T-helper 2 cell treated with Interferon-gamma antibody and Interleukin-4, amounts not matched to agents 100 ng/mL and 5 ng/mL, for 36 hours (primary cell): ENCODE measurements at regions not wholly inside any gene's neighbourhood (a gene's known extent, or its start where the extent isn't known, plus 50 kb on each side); places are given as distances from the start of the nearest gene placed in this dataset.
"Not testable (repeated sequence)": the region's sequence is repeated elsewhere in the genome, so short reads cannot be mapped to it uniquely, and the experiment has no call there.

Experiments used
- intact Hi-C: fragments of 100-400 bp; cut with micrococcal nuclease; formaldehyde crosslinking; loops from one replicate; pipeline ENCODE4 v1.15.1; 2023

DNA sequence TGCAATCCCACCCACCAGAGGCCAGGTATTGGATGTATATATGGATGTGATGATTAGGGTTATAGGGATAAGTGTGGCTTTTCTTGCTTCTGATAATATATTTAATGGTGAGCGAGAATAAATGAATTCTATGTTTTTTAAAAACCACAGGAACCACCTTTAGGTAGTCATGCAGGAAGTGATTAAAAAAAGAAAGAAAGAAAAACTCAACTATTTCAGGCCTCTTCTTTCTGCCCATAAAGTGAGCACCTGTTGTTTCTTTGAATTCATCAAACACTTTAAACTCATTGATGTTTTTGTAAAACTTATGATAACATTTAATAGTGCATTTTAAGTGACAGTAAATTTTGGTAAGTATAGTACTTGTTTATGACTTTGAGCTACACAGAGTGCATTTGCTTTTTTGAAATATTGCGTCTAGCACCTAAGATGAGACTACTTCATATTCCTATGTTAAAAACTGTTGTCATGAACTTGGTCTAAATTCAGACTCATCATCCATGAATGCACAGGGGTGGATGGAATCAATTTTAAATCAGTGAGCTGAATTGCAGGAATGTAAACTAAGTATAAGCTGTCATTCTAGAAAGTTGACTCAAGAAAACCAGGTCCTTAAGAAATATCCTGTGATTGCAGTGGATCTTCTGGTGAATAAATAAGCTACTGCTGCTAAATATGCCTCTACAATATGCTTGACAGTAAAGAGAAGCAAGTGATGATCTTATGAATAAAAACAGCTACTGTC, 764.4 kb upstream of the NECTIN3 start:
- intact Hi-C loops, result no loop called here

DNA sequence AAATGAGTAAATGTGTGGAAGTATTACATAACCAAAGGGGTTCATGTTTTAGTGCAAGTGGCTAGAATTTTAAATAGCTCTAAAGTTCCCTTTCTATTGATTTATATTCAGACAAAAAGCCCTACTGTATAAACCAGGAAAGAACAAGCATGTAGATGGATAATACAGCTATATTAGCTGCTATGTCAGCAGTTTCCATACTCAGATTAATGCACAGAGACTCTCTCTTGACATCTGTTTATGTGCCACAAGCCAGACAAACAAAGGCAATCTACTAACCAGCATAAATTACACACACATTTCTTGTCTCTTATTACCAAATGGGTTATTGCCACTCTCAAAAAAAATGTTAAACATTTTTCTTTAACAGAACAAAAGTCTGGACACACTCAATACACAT, 760.1 kb upstream of the NECTIN3 start:
- intact Hi-C loops, result loop anchor here (10.0 kb wide), 2 partner anchors 1023 to 1827 kb away; no protein-coding TSS in a partner anchor

GRCh38 chr3:110314512-110315114, 757.0 kb upstream of the NECTIN3 start:
- intact Hi-C loops, result loop anchor here (1.0 to 10.0 kb wide), 5 partner anchors 582 to 1830 kb away; no protein-coding TSS in a partner anchor

DNA sequence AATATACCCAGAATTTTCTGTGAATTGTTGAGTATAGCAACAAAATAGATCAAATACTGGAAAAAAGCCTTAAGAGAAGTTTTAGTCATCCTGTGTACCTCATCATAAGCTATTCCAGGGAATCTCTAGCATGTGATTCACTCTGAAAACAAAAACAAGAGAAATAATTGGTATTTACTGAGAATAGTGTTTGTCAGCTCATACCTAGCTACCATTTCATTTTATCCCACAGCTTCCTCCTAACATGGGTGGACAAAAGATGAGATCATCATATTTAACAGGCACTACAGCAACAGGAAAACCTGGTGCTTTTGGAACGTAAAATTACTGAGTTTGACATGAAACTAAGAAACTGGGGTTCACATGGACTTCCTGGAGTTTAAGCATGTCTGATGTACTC, 753.5 kb upstream of the NECTIN3 start:
- intact Hi-C loops, result loop anchor here (10.0 kb wide), 2 partner anchors 1017 to 1833 kb away; no protein-coding TSS in a partner anchor

- intact Hi-C loops, result no loop called here
These were observed 748.3 kb upstream of the NECTIN3 start for GRCh38 chr3:110323349-110323748.

GRCh38 chr3:110324171-110324705, 747.4 kb upstream of the NECTIN3 start:
- intact Hi-C loops, result no loop called here

- intact Hi-C loops, result no loop called here
These were observed 743.7 kb upstream of the NECTIN3 start for GRCh38 chr3:110327870-110328269.

- intact Hi-C loops, result not testable (repeated sequence)
These were observed 740.1 kb upstream of the NECTIN3 start for GRCh38 chr3:110331562-110331961.

DNA sequence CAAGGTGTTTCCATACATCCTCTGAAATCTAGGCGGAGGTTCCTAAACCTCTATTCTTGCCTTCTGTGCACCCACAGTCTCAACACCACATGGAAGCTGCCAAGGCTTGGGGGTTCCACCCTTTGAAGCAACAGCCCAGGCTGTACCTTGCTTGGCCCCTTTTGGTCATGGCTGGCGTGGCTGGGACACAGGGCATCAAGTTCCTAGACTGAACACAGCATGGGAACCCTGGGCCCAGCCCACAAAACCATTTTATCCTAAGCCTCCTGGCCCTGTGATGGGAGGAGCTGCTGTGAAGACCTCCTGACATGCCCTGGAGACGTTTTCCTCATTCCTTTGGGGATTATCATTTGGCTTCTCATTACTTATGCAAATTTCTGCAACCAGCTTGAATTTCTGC, 739.0 kb upstream of the NECTIN3 start:
- intact Hi-C loops, result no loop called here

DNA sequence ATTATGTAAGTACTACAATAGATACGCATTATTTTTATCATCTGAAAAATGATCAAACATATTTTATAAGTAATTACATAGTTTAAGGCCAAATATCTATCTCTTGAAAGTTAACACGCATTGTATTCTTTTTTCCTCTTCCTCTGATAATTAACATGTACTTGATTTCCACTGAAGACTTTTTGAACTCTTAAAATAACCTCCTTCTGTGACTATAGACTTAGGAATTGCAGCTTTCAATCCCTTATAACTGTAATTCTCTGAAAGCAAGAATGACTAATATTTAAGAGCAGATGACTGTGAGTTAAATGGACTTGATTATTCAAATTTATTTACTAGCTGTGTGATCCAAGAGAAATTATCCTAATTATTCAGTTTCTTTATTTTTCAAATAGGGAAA, 730.6 kb upstream of the NECTIN3 start:
- intact Hi-C loops, result no loop called here

DNA sequence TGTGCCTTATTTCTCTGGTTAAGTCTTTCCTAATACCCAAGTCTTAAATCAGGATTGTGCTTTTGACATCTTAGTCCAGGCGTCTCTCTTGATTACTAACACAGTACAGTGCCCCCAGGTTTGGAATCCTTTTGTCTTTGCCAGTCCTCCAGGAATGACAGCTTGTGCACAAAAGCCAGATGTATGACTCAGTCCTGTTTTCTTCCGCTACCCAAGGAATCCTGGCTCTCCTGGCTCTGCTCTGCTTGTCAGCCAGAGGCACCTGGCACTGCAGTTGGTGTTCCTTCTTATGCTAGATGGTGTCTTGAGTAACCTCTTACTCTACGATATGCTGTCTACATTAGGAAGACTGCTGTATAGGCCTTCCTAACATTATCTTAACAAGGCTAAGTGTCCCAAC, 728.2 kb upstream of the NECTIN3 start:
- intact Hi-C loops, result no loop called here

DNA sequence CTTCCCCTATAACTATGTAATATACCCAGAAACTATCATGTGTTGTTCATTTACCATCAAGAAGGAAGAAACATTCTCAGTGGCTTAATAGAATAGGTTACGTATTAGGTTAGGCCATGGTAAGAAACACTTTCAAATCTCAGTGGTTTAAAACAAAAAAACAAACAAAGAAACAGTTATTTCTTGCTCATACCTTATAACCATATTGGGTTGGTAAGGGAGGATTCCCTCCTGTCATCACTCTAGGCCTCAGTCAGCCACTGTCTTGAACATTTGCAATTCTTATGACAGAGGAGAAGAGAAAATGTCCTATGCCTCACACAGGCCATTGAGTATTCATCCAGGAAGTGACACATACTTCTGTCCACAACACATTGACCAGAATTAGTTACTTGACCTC, 727.7 kb upstream of the NECTIN3 start:
- intact Hi-C loops, result no loop called here

- intact Hi-C loops, result no loop called here
These were observed 727.1 kb upstream of the NECTIN3 start for GRCh38 chr3:110344487-110344886.

DNA sequence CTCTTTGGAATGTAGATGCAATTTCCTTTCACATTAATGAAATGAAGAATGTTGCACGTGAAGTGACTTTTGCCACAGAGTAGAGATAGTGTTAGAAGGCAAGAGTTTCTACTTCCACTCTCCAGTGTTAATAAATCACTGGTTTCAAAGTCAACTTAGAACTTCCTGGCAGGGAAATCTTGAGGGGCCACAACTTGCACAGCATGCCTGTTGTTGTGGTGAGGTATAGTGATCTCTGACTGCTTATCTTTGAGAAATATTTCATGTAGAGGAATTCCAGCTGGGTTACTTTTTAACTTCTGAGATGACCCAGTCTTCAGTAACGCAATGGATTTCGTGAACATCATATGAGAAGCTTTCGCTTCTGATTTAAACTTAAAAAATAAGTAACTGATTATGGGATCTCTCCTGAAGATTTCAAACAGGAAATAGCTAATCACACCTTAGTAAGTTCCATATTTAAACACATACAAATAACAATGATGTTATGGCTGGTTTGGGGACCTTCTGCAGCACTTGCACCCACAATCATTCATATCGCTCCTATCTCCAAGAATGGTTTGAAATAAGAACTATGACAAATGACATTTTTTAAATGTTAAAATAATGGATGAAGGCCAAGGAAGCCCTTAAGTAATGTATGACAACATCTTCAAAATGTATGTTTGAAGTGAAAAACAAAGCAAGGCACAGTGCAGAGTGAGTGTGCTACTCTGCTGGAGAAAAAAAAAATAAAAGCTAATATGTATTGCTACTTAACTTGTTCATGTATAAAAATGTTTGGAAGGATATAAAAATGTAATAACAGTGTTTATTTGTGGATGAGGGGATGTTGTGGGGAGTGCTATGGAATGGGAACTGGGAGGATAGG, 726.5 kb upstream of the NECTIN3 start:
- intact Hi-C loops, result no loop called here

DNA sequence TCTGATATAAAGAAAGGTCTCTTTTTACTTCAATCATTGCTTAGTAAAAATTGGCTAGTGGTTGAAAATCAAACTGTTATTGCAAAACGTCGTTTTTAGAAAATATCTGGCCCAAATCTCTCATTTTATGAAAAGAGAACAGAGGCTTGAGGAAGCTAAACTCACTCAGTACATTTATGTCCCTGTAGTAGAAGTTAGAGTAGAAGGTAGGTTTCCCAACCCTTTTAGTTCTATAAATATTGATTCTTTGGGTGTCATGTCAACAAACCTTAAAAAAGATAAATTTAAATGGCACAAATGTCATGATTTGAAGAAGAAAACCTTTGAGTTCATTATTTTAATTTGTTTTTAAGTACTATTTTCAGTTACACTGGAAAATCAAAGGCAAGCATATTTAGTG, 722.3 kb upstream of the NECTIN3 start:
- intact Hi-C loops, result no loop called here

DNA sequence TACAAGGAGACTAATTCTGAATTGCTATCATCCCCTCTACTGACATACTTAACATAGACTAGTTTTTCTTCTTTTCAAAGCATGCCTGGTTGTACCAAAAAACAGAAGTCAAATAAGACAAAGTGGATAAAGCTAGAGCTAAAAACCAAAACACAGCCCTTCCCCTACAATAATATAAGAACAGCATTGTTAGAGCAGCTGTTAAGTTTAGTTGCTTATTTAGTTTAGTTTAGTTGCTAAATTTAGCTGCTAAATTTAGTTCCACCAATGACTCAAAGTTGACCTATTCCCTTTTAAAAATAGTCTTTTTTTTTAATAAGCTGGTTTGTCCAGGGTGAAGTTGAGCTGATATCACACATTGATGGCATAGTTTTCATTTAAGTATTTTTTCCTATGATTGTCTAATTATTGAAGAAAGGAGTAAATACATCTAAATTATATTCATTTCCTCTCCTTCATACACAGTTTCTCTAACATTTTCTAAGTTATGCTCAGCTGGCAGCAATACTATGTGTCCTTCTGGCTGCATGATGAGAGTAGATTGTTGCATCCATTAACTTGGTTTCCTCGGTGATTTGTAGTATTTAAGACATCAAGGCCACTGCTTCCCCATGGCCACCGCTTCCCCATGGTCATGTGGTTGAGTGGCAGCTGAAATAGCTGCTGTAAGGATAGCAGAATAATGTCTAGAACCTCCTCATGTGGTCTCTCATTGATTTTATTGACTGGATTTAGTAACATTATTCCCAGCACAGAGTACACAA, 718.6 kb upstream of the NECTIN3 start:
- intact Hi-C loops, result no loop called here

DNA sequence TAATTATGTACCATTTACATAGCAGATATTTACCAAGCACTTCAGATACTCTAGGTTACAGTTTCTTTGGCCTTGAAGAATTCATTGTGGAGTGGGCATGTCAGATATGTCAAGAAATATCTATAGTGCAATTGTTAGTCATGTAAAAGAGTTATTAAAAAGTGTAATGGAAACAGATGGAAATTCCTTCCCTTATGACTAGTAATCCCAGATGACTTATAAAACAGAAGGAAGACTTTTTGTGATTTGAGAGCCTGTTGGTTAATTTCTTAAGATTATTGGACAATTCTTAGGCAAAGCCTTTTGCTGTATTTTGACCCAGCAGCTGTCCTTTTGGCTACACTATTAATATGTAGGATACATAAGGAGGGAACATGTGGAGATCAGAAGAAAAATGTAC, 708.9 kb upstream of the NECTIN3 start:
- intact Hi-C loops, result no loop called here

- intact Hi-C loops, result not testable (repeated sequence)
These were observed 704.3 kb upstream of the NECTIN3 start for GRCh38 chr3:110367289-110367688.

- intact Hi-C loops, result no loop called here
These were observed 695.7 kb upstream of the NECTIN3 start for GRCh38 chr3:110375751-110376518.

DNA sequence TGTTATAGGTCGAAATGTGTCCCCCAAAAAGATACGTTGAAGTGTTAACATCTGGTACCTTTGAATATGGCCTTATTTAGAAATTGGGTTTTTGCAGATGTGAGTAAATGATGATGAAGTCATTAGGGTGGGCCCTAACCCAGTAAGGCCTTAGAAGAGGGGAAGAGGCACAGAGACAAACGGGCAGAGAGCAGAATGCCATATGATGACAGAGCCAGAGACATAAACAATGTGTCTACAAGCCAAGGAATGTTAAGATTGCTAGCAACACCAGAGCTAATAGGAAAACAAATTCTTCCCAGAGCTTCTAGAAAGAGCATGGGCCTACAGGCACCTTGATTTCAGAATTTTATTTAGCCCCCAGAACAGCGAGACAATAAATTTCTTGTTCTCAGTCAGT, 693.1 kb upstream of the NECTIN3 start:
- intact Hi-C loops, result no loop called here
